ENCODE measurements at regions not wholly inside any gene's neighbourhood (a gene's known extent, or its start where the extent isn't known, plus 50 kb on each side); places are given as distances from the start of the nearest gene placed in this dataset.

- H3K36me3 ChIP-seq (ENCODE audit: control insufficient read depth, insufficient read depth, low read length): no peaks in the 10 kb centered on the region
- no peak for TF ChIP-seq EZH2 (IDR thresholded peaks at IDR 0.05; ENCODE audit: low read length, missing control alignments)
- H3K27me3 ChIP-seq (ENCODE audit: control insufficient read depth, insufficient read depth, low read length): no peaks in the 10 kb centered on the region
- no peak overlapping the region for H3K27ac ChIP-seq (ENCODE audit: insufficient read depth, low read length)
- no peak overlapping the region for H2AFZ ChIP-seq (ENCODE audit: low read length)
- no peaks in the 10 kb centered on the region for H3K9me3 ChIP-seq (ENCODE audit: control insufficient read depth, insufficient read depth, low read depth, low read length)
- no peak overlapping the region for H3K4me2 ChIP-seq (ENCODE audit: extremely low read depth, insufficient read depth, low read length)
- no peak overlapping the region for H3K4me3 ChIP-seq (replicated peaks in 1 of 4; ENCODE audit: control extremely low read depth in 1 of 4, insufficient read depth in 1 of 4, low read depth in 3 of 4, low read length in 4 of 4)
- no peak overlapping the region for H3K9ac ChIP-seq (ENCODE audit: insufficient read depth, low read length)
- no peak for DNase-seq (ENCODE audit: low read depth in 2 of 2)
- no peaks in the 10 kb centered on the region for H3K79me2 ChIP-seq (ENCODE audit: control insufficient read depth, insufficient read depth, low read length)
- no peaks in the 10 kb centered on the region for H3K4me1 ChIP-seq (ENCODE audit: control insufficient read depth, extremely low read depth, insufficient read depth, low read length)
- H4K20me1 ChIP-seq (ENCODE audit: control insufficient read depth, extremely low read depth, insufficient read depth, low read length): no peaks in the 10 kb centered on the region
Observed at GRCh38 chr1:38539931-38540330, 319.6 kb downstream of the RRAGC start.

DNA sequence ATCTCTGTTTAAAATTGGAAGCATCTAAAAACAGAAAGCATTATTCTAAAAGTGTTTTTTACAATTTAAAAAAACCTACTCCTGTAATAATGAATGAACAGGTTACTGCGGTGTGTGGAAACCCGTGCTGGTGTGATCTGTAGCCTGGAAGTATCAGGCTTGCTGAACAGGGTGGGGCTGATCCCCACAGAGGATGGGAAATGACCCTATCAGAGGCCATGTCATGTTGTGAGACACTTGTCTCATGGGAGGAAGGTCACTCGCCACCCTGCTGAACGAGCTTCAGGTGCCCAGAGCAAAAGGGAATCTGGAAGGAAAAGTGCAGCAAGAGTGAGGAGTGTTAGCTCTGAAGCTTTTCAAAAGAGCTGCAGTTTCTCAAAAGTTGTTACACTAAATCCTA, 320.7 kb downstream of the RRAGC start:
- DNase-seq (ENCODE audit: low read depth in 2 of 2): no peak
- H4K20me1 ChIP-seq (ENCODE audit: control insufficient read depth, extremely low read depth, insufficient read depth, low read length): no peaks in the 10 kb centered on the region
- no peak overlapping the region for H3K4me3 ChIP-seq (replicated peaks in 1 of 4; ENCODE audit: control extremely low read depth in 1 of 4, insufficient read depth in 1 of 4, low read depth in 3 of 4, low read length in 4 of 4)
- no peak overlapping the region for H2AFZ ChIP-seq (ENCODE audit: low read length)
- no peaks in the 10 kb centered on the region for H3K9me3 ChIP-seq (ENCODE audit: control insufficient read depth, insufficient read depth, low read depth, low read length)
- H3K4me2 ChIP-seq (ENCODE audit: extremely low read depth, insufficient read depth, low read length): no peak overlapping the region
- H3K27me3 ChIP-seq (ENCODE audit: control insufficient read depth, insufficient read depth, low read length): no peaks in the 10 kb centered on the region
- no peaks in the 10 kb centered on the region for H3K79me2 ChIP-seq (ENCODE audit: control insufficient read depth, insufficient read depth, low read length)
- no peaks in the 10 kb centered on the region for H3K4me1 ChIP-seq (ENCODE audit: control insufficient read depth, extremely low read depth, insufficient read depth, low read length)
- no peaks in the 10 kb centered on the region for H3K36me3 ChIP-seq (ENCODE audit: control insufficient read depth, insufficient read depth, low read length)
- no peak overlapping the region for H3K9ac ChIP-seq (ENCODE audit: insufficient read depth, low read length)
- no peak overlapping the region for H3K27ac ChIP-seq (ENCODE audit: insufficient read depth, low read length)
- TF ChIP-seq CTCF (conservative IDR thresholded peaks at IDR 0.05 in 1 of 2, IDR thresholded peaks at IDR 0.05 in 1 of 2; ENCODE audit: low read depth in 1 of 2, low read length in 2 of 2) (no peak), EZH2 (IDR thresholded peaks at IDR 0.05; ENCODE audit: low read length, missing control alignments) (no peak)

- Histone ChIP-seq H3K27ac (ENCODE audit: insufficient read depth, low read length) (no peak overlapping the region), H3K9me3 (ENCODE audit: control insufficient read depth, insufficient read depth, low read depth, low read length) (no peaks in the 10 kb centered on the region), H3K4me2 (ENCODE audit: extremely low read depth, insufficient read depth, low read length) (no peak overlapping the region), H3K4me3 (replicated peaks in 1 of 4; ENCODE audit: control extremely low read depth in 1 of 4, insufficient read depth in 1 of 4, low read depth in 3 of 4, low read length in 4 of 4) (no peak overlapping the region), H3K9ac (ENCODE audit: insufficient read depth, low read length) (no peak overlapping the region), H3K36me3 (ENCODE audit: control insufficient read depth, insufficient read depth, low read length) (no peaks in the 10 kb centered on the region), H2AFZ (ENCODE audit: low read length) (no peak overlapping the region), H4K20me1 (ENCODE audit: control insufficient read depth, extremely low read depth, insufficient read depth, low read length) (no peaks in the 10 kb centered on the region), H3K4me1 (ENCODE audit: control insufficient read depth, extremely low read depth, insufficient read depth, low read length) (no peaks in the 10 kb centered on the region), H3K79me2 (ENCODE audit: control insufficient read depth, insufficient read depth, low read length) (no peaks in the 10 kb centered on the region), H3K27me3 (ENCODE audit: control insufficient read depth, insufficient read depth, low read length) (no peaks in the 10 kb centered on the region)
- no peak for DNase-seq (ENCODE audit: low read depth in 2 of 2)
- TF ChIP-seq EZH2 (IDR thresholded peaks at IDR 0.05; ENCODE audit: low read length, missing control alignments) (no peak), CTCF (conservative IDR thresholded peaks at IDR 0.05 in 1 of 2, IDR thresholded peaks at IDR 0.05 in 1 of 2; ENCODE audit: low read depth in 1 of 2, low read length in 2 of 2) (no peak)
Observed at GRCh38 chr1:38536089-38536488, 323.5 kb downstream of the RRAGC start.

All from fibroblast of lung (primary cell).